HG03439 (cell line): ENCODE measurements at regions not wholly inside any gene's neighbourhood (a gene's known extent, or its start where the extent isn't known, plus 50 kb on each side); places are given as distances from the start of the nearest gene placed in this dataset.

ENCODE experiments used
- ATAC-seq: cut with Tn5 transposase; IDR thresholded peaks from one replicate; pipeline ENCODE4 v1.9.1; 2021; ENCODE audit warnings: mild to moderate bottlenecking, moderate library complexity; ENCODE audit not compliant: unreplicated experiment

DNA sequence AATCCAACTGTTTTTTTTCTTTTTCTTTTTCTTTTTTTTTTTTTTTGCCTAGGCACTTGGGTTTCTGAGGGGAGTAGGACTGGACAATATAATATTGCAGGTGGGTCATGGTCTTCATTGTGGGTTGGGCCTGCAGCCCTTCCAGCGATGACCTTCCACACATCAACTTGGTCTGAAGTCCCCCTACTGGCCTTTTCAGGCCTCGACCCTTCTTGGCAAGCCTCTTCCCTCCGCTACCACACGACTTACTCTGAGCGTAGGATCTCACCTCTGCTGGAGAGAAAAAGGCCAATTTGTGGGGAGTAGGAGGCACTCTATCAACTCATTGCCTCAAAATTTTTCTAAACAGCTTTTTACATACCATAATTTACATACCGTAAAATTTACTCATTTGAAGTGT lies 51.1 kb upstream of the GRIK3 start:
- no peak for ATAC-seq

DNA sequence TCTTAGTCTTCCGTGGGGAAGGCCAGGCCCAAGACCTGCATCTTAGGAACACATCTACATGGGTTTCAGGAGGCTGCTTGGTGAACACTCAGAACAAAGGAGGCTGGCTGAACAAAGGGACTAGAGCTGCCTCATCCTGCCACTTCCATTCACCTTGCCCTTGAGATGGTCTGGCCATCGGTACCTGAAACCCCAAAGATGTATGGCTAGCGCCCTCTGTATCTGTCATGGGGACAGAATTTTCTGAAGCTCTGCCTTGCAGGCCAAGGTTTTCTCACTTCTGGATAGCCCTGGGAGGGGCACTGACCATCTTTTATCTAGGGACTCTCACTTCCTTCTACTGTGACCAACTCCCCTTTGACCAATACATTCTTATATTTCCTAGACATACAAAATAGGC lies 55.4 kb upstream of the GRIK3 start:
- ATAC-seq, result no peak

DNA sequence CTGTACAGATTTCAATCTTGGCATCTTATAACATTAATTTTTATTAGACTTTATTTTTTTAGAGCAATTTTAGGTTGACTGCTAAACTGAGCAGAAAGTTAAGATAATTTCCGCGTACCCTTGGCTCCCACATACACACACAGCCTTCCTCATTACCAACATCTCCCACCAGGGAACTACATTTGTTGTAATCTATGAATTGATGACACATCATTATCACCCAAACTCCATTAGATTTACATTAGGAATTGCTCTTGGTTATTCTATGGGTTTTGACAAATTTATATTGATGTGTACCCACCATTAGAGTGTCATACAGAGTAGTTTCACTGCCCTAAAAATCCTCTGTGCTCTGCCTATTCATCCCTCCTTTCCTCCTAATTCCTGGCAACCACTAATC lies 56.4 kb upstream of the GRIK3 start:
- ATAC-seq, result no peak

DNA sequence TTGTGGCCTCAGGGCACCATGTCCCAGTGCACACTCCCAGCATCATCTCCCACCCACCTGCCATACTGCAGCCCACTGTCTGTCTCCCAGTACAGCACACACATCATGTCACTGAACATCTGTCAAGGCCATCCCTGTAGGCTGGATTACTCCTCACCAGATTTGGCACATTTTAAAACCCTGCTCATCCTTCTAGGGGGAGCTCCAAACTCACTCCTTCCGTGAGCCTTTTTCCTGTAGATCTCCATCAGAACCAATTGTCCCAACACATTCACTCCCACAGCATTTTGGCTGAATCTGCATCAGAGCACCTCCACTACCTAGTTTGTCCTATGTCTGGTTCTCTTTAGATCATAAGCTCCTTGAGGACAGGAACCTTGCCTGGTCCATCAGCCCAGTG lies 58.6 kb upstream of the GRIK3 start:
- ATAC-seq, result no peak

DNA sequence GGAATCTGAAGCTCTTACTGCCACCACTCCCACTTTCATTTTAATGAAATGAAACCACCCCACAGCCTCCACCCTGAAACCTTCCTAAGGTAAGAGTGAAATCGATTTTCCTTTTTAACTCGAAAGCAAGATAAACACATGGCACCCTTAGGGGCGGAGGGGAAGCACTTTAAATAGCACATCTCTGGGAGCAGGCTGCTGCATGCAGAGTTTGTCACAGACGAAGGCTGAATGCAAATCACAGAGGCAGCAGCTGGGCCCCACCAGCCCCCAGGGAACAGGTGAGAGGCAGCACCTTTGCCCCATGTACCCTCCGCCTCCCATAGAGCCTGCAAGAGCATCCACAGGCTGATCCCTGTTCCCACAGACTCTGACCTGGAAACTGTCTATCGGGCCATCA lies 60.0 kb upstream of the GRIK3 start:
- ATAC-seq, result no peak

DNA sequence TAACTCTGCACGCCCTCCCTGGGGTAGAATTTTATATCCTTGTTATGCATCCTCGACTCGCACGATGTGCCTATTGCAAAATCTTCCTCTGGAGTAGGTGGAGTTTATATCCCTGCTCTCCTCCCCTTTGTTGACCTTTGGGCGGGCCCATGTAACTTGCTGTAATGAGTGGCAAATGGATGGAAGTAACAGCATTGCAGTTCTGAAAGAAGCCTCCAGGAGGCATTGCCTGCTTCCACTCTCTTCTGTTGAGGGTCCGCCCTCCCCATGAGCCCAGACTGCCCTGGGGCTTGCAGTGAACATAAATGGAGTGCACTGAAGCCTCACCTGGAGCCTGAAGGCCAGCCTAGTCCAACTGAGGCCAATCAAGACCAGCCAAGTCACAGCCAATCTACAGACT lies 62.2 kb upstream of the GRIK3 start:
- ATAC-seq, result no peak

DNA sequence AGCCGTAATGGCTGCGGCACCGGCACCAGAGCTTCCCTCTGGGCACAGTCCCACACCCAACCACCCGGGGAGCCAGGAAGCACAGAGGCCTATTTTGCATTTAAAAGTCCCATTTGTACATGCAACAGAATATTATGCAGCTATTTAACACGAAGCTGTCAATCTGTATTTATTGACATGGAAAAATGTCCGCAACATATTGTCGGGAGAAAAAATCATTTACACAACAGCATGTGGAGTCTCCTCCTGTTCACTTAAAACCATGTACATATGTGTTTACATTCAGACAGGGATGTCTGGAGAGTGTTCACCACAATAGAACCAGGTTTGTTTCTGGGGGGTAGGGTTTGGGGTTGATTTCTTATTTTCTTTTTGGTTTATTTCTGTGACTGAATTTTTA lies 63.4 kb upstream of the GRIK3 start:
- no peak for ATAC-seq

DNA sequence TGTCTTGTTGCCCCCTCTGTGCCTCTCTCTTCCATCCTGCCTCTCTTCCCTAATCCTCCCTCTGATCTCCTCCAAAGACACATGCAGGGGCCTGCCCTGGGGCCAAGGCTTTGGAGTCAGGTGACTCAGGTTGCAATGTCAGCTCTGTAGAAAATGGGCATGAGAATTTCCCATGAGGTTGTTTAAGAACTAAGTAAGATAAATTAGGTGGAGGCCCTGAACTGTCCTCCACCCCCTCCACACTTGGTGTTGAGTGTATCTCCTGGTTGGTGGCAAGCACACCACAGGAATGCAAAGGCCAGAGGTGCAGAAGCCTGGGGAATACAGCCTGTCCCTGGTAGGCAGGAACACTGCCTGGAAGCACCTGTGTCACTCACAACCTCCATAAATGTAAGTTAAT lies 63.9 kb upstream of the GRIK3 start:
- no peak for ATAC-seq

DNA sequence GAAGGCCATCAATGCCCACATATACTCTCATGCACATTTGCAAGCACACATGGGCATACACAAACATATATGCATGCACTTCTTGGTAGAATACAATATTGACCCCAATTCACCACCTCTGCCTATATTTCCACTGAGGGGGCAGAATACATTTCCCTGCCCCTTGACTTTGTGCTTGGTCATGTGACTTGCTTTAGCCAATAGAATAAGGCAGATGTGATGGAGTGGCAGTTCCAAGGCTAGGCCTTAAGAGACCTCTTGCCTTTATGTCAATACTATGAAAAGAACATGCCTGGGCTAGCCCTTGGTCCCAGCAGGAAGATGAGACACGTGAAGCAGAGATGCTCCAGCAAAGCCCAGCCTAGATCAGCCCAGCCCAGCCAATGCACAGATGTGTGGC lies 66.0 kb upstream of the GRIK3 start:
- ATAC-seq, result no peak

DNA sequence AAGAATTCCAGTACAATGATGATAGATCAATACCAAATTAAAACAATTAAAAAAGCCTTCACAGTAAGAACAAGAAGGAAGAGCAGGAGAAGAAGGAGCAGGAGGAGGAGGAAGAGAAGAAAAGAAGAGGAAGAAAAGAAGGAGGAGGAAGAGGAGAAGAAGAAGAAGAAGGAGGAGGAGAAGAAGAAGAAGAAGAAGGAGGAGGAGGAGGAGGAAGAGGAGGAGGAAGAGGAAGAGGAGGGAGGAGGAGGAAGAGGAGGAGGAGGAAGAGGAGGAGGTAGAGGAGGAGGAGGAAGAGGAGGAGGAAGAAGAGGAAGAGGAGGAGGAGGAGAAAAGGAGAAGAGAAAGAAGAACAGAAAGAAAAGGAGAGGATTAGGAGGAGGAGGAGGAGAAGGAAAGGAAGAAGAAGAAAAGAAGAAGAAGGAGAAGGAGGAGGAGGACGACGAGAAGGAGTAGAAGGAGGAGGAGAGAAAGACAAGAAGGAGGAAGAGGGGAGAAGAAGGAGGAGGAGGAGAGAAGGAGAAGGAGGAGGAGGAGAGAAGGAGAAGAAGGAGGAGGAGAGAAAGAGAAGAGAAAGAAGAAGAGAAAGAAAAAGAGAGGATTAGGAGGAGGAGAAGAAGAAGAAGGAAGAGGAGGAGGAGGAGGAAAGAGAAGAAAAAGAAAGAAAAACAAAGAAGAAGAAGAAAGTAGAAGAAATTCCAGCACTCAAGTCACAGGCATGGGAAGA lies 68.5 kb upstream of the GRIK3 start:
- no peak for ATAC-seq

DNA sequence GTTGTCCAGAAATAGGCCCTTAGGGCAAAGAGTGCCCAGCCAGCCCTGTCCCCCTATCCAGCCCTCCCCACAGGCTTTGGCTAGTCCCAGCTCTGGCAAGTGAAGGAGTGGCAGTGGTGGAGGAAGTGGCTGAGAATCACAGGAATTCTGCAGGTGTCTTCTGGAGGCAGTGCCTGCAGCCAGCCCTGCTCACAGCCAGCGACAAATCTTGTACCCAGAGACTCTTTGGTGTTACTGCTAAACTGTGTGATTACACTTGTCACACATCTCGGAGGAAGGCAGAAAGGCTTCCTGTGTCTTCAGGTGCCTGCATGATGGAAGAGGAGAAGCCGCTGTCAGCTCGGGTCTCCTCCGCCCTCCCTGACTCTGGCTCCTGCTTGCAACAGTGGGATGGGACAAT lies 71.6 kb upstream of the GRIK3 start:
- ATAC-seq, result no peak

DNA sequence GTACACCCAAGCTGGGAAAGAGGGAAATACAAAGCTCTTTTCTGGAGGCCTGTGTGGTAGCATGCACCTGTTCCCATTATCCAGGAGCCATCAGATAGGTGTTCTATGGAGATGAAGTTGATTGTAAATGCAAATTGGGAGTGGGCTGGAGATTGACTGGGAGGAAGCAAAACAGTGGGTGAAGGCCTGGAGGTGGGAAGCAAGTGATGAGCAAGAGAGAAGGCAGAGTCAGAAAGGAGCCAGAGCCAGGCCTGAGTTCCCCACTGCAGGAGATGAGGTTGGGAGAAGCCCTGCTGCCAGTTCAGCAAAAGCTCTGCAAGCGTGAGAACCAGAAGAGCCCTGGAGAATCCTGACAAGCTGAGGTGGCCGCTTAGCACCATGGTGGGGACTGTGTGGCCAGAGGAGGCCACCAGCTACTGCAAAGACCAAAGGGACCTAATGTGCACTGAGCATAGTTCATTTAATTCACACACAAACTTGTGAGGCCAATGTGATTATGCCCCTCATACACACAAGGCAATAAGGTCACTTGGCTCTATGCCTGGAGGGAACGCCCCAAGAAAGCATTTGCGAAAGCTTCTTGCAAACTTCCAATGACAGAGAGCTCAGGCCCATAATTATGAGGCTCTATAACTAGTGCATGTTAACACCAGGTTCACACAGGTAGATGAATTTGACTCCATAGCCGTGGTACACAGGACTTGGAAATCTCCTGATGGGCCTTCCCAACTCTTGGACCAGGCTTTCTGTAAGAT lies 73.0 kb upstream of the GRIK3 start:
- no peak for ATAC-seq

DNA sequence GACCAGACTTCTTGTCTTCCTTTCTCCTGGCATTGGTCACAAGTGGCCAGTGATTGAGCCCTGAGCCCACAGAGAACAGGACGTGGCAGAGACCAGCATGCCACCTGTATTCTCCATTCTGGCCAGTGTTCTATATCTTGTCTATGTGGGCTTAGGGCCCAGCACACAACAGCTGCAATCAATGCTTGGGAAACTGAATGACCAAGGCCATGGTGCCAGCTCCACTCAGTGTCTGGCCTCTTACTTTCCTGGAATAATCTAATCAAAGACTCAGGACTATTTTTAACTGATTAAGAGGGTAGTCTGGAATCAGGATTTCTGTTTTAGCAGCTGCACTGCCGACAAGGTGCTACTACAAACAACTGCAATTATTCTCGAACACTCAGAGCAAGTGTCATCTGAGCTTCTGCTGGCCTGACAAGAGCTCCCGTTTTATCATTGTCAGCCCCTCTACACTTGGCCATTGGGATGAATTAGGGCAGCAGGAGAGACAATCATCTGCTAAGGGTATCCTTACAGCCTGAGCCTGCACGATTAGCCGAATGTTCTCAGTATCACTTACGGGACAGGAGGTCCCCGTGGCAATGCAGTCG lies 74.4 kb upstream of the GRIK3 start:
- no peak for ATAC-seq

DNA sequence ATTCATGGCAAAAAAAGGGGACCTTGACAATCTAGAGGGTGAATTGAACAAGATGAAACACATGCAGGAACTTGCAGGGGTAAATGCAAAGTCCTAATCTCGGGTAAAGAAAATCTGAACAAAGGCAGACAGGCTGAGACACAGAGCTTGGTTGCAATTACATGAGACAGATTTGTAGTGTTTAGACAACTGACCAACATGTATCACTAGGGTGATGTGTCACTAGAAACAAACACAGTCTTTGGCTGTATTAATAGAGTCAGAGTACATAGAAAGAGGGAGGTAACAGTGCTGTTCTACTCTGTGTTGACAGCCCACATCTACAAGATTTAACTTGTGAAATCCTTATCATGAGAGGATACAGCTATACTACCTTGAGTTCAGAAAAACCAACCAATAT lies 78.1 kb upstream of the GRIK3 start:
- no peak for ATAC-seq

DNA sequence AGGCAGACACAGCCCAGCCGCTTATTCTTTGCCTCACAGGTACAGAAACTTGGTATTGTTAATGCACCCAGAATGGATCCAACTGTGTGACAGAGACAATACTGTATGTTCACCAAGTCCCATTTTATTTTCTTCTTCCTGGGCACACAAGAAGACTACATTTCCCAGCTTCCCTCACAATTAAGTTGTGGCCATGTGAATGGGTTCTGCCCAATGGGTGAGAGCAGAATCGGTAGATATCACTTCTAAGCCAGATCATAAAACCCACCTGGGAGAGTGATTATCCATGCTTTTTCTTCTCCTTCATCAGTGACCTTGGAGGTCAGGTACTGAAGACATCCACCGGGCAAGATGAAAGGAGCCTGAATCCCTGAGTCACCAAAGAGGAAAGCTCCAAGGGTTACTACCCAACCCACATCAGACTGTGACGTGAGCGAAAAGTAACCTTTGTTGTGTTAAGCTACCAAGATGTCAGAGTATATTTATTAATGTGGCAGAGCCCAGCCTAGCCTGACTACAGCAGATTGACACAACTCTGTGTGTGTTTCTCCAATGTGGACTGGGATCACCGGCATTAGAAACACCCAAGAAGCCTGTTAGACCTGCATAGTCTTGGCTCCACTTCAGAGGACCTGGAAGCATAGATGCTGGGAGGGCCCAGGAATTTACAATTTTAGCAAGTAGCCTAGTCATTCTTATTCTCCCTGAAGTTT lies 79.1 kb upstream of the GRIK3 start:
- no peak for ATAC-seq

DNA sequence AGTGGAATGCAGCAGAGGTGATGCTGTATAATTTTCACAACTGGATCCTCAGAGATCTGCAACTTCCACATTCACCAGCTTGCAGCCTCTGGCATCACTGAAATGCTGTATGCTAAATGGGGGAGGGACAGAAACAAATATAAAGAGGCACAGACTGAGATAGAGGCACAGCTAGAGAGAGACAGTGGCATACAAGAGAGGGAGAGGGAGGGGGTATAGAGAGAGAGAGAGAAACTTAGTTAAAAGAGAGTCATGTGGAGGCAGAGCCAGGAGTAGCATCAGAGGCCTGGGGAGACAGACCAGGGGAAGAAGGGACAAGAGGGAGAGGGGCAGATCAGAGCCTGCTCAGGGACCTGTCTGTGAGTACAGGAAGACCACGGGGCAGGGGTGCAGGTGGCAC lies 84.5 kb upstream of the GRIK3 start:
- ATAC-seq, result no peak

DNA sequence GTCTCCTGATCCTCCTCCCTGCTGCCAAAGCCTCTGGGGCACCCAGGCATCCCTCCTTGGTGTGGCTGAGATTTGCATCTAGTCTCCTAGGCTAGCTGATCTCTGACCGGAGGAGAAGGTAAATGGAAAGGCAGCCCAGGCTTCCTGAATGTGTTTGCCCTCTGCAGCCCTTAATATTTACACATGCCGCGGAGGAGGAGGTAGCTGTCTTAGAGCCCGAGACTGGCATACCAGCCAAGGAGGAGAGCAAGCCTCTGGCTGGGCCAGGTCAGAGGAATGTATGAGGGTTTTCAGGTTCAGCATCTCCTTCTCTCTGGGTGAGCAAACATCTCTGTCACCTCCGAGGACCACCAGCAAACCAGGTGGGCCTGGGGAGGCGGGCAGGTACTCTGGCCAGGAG lies 86.0 kb upstream of the GRIK3 start:
- no peak for ATAC-seq

DNA sequence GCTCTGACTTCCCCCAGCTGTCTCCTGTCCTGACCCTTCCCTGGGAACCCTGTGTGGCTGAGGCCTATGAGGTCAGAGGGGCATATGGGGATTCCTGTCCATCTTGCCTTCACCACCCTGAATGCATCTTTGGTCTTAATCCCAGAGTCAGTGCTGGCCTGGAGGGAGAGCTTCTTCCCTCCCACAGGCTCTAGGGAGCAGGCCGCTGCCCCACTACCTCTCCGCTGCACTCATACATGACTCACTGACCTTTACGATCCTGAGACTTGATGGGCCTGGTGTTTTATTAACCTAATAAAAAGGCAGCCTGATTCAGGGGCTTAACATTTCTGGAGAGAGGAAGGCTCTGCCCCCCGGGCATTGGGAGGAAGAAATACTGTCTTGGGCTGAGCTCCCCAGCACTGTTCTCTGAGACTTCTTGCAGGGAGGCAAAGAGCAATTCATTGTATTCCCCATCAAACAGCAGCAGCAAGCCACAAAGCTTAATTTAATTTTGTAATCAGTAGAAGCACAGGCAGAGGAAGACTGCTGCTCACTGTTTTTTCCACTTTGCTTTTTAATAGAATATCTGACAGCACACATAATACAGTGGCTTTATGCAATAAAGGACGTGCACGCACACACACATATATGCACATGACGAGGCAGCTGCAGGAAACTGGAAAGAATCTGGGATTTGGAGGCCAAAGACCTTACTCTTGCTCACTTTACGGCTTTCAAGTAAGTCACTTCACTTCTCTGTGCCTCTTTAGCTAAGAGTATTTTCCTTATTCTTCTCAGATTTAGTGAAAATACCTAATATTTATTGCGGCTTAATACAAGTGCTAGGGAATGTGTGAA lies 89.2 kb upstream of the GRIK3 start:
- no peak for ATAC-seq

DNA sequence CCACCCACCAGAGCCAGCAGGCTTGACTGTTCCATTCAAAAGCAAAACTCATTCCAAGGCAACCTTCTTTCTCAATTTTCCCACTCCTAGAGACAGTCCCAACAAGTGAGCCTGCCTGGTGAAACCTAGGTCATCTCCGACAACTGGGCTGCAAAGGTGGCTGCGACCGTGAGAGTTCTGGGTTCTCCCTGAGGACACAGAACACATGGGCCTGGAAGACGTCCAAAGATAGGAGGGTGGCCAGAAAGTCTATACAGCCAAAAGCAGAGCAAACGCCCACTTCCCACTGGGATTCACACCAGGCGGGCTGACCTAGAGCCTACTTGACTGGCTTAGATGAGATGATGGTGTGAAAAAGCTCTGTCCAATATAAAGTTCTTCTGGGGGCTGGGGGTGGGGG lies 90.2 kb upstream of the GRIK3 start:
- no peak for ATAC-seq

DNA sequence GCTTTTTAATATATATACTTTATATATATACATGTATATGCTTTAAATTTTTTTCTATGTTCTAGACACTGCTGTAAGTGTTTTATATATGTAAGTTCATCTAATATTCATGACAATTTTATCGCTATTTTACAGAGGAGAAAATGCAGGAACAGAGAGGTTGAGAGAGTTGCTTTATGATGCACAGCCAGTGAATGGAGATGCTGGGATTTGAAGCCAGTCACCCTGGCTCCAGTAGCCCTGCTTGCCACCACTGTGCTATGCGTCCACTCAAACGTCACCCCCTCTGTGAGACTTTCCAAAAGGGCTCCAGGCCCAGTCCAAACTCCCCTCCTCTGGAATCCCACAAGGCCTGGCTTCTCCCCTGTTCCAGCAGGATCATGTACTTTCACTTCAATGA lies 91.0 kb upstream of the GRIK3 start:
- no peak for ATAC-seq

DNA sequence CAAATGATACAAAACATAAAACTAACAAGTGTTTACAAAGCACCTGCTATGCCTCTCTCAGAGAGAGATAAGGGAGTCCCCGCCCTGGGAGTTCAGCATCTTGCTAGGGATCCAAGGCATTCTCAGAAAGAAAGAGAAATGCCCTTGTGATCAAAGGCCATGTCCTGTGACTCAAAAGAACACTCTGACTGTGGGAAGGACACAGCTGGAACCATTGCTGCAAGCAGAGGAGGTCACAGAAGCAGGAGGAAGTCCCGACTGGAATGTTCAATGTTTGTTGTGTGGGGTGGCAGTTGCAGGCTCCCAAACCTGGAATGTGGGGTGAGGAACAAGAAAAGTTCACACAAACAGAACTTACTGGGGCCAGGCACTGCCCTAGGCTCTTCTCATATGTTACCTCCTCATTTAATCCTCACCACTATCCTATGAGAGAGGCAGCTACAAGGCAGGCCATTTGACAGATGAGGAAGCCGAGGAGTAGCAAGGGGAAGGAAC lies 93.0 kb upstream of the GRIK3 start:
- no peak for ATAC-seq
